ENCODE measurements at regions not wholly inside any gene's neighbourhood (a gene's known extent, or its start where the extent isn't known, plus 50 kb on each side); places are given as distances from the start of the nearest gene placed in this dataset.

GRCh38 chr3:6585360-6585759 lies 275.6 kb upstream of the GRM7 start:
- intact Hi-C loops (cut with DNase I; ENCODE audit: low total_unique reads), result no loop called here
- no peaks in the 10 kb centered on the region for H3K9me3 ChIP-seq
- no peak for DNase-seq
- no peak for TF ChIP-seq POLR2A (IDR thresholded peaks at IDR 0.05)
- no peak for TF ChIP-seq CTCF (IDR thresholded peaks at IDR 0.05)
- H3K4me3 ChIP-seq, result no peak overlapping the region
- H3K27ac ChIP-seq, result no peak overlapping the region
- no peaks in the 10 kb centered on the region for H3K27me3 ChIP-seq
- no peaks in the 10 kb centered on the region for H3K4me1 ChIP-seq
- no peaks in the 10 kb centered on the region for H3K36me3 ChIP-seq (ENCODE audit: low read depth, missing control alignments)
- WGBS, 2 donors, result 78 to 88% methylated on average over 11 of the region's 11 CpGs

GRCh38 chr3:6600237-6600636 lies 260.7 kb upstream of the GRM7 start:
- Histone ChIP-seq H3K27me3 (no peaks in the 10 kb centered on the region), H3K4me3 (no peak overlapping the region), H3K4me1 (no peaks in the 10 kb centered on the region), H3K27ac (no peak overlapping the region), H3K9me3 (no peaks in the 10 kb centered on the region), H3K36me3 (ENCODE audit: low read depth, missing control alignments) (no peaks in the 10 kb centered on the region)
- intact Hi-C loops (cut with DNase I; ENCODE audit: low total_unique reads), result no loop called here
- 89 to 95% methylated on average over 2 of the region's 2 CpGs for WGBS, 2 donors
- DNase-seq, result no peak
- TF ChIP-seq POLR2A (IDR thresholded peaks at IDR 0.05) (no peak), CTCF (IDR thresholded peaks at IDR 0.05) (no peak)

GRCh38 chr3:6601374-6601773 lies 259.5 kb upstream of the GRM7 start:
- Histone ChIP-seq H3K4me1 (no peaks in the 10 kb centered on the region), H3K27ac (no peak overlapping the region), H3K9me3 (no peaks in the 10 kb centered on the region), H3K36me3 (ENCODE audit: low read depth, missing control alignments) (no peaks in the 10 kb centered on the region), H3K4me3 (no peak overlapping the region), H3K27me3 (no peaks in the 10 kb centered on the region)
- DNase-seq, result no peak
- intact Hi-C loops (cut with DNase I; ENCODE audit: low total_unique reads), result no loop called here
- TF ChIP-seq CTCF (IDR thresholded peaks at IDR 0.05) (no peak), POLR2A (IDR thresholded peaks at IDR 0.05) (no peak)
- WGBS, 2 donors, result 71 to 72% methylated on average over 4 of the region's 4 CpGs

GRCh38 chr3:6602329-6602728 lies 258.6 kb upstream of the GRM7 start:
- intact Hi-C loops (cut with DNase I; ENCODE audit: low total_unique reads), result no loop called here
- TF ChIP-seq CTCF (IDR thresholded peaks at IDR 0.05) (no peak), POLR2A (IDR thresholded peaks at IDR 0.05) (no peak)
- no peaks in the 10 kb centered on the region for H3K27me3 ChIP-seq
- no peak overlapping the region for H3K27ac ChIP-seq
- H3K4me1 ChIP-seq, result no peaks in the 10 kb centered on the region
- no peak for DNase-seq
- no peak overlapping the region for H3K4me3 ChIP-seq
- no peaks in the 10 kb centered on the region for H3K9me3 ChIP-seq
- no peaks in the 10 kb centered on the region for H3K36me3 ChIP-seq (ENCODE audit: low read depth, missing control alignments)

GRCh38 chr3:6605227-6605626 lies 255.7 kb upstream of the GRM7 start:
- Histone ChIP-seq H3K27me3 (no peaks in the 10 kb centered on the region), H3K4me1 (no peaks in the 10 kb centered on the region), H3K9me3 (no peaks in the 10 kb centered on the region), H3K4me3 (no peak overlapping the region), H3K27ac (no peak overlapping the region), H3K36me3 (ENCODE audit: low read depth, missing control alignments) (no peaks in the 10 kb centered on the region)
- intact Hi-C loops (cut with DNase I; ENCODE audit: low total_unique reads), result no loop called here
- DNase-seq, result no peak
- TF ChIP-seq CTCF (IDR thresholded peaks at IDR 0.05), result no peak
- TF ChIP-seq POLR2A (IDR thresholded peaks at IDR 0.05), result no peak
- 69 to 80% methylated on average over 3 of the region's 3 CpGs for WGBS, 2 donors

All from testis (tissue), 2 donors.